NOMO-1 (cell line): ENCODE measurements at regions not wholly inside any gene's neighbourhood (a gene's known extent, or its start where the extent isn't known, plus 50 kb on each side); places are given as distances from the start of the nearest gene placed in this dataset.

Source experiments
- DNase-seq, 2 experiments: peaks; one replicate each; lab custom pipeline; 2025; ENCODE audit not compliant: unreplicated experiment in 2 of 2; lab: John Stamatoyannopoulos, UW

DNA sequence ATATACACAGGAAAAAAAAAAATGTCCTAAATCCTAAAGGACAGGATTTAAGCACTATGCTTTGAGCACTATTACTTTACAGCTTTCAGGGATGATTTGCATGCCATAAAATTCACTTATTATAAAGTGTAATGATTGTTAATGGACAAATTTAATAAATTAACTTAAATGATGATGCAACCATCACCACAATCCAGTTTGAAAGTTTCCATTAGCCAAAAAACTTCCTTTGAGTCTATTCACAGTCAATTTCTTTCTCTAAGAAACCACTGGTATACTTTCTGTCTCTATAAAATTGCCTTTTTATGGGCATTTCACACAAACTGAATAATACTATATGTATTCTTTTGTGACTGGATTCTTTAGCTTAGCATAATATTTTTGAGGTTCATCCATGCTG is 111.1 kb upstream of the RIOK3 start:
- no peak for DNase-seq

DNA sequence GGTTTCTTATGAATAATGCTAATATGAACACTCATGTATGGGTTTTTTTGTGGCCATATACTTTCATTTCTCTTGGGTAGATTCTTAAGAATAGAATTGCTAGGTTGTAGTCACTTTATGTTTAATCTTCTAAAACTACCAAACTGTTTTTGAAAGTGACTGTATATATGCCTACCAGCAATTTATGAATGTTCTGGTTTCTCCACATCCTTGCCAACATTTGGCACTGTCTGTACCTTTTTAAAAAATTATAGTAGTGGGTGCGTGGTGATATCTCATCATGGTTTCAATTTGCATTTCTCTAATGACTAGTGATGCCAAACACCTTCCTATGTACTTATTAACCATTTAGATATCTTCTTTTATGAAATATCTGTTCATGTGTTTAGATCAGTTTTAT is 110.6 kb upstream of the RIOK3 start:
- no peak for DNase-seq

GRCh38 chr18:23350188-23350587 is 102.9 kb upstream of the RIOK3 start:
- DNase-seq, result no peak

DNA sequence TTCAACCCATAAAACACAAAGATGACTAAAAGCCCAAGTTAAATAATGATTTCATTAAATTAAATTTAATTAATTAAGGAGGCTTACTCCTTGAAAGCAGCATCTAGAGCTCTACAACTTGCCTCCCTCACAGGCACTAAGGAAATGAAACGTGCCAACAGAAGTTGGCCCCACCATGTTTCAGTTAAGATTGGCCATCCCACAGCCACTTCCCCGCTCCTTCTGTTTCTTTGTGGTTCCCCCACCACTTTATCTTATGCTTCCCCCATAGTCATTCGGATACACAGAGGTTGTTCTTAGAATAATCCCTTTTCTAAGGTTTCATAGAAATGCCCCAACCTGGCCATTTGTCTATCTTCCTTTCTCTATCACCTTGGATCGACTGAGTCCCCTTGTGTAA is 101.6 kb upstream of the RIOK3 start:
- no peak for DNase-seq

- DNase-seq, result no peak
These were observed 101.0 kb upstream of the RIOK3 start for GRCh38 chr18:23352042-23352441.

GRCh38 chr18:23353459-23353858 is 99.6 kb upstream of the RIOK3 start:
- DNase-seq, result no peak

GRCh38 chr18:23354625-23355024 is 98.5 kb upstream of the RIOK3 start:
- no peak for DNase-seq

DNA sequence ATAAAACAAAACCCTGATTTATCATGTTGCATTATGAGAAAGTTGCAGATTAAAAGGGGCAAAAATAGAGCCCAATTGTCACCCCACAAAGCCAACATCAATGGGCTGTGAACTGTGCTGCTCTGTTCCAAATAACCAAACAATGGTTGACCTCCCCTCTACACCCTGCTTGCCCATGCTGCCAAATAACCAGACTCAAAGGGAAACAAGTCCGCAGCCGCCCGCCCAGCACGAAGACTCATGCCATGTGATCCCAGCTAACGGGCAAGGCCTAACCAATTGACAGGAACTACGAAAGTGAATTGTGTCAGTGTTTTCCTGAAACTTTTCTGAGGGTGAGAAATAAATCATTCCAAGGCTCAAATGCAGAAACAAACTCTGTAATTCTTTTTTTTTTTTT is 97.9 kb upstream of the RIOK3 start:
- no peak for DNase-seq

GRCh38 chr18:23356424-23356823 is 96.7 kb upstream of the RIOK3 start:
- no peak for DNase-seq

- DNase-seq, result no peak
These were observed 96.0 kb upstream of the RIOK3 start for GRCh38 chr18:23356915-23357601.

DNA sequence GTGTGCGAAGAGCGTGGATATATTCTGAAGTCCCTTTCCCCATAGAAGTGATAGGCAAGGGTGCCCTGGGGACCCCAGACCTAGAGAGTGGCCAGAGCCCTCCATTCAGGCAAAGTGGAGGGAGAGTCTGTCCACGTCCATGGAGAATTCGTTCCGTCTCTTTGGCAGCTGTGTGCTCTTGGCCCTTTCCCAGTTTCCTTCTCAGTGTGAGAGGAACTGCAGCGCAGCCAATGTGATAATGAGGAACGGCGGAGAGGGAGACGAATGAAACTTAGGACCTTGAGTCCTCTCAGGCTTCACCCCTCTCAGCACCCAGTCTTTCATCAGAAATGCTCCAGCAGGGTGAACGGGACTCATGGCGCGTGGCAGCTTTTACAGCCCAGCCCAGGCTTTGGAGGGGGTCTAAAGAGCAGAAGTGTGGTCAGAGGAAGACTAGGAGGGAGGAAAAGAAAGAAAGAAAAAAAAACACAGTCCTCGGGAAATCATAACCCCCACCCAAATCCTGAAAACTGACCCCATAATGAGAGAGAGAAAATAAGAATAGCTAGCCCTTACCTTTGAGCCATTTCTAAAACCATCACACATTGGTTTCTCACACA is 95.0 kb upstream of the RIOK3 start:
- no peak for DNase-seq

DNA sequence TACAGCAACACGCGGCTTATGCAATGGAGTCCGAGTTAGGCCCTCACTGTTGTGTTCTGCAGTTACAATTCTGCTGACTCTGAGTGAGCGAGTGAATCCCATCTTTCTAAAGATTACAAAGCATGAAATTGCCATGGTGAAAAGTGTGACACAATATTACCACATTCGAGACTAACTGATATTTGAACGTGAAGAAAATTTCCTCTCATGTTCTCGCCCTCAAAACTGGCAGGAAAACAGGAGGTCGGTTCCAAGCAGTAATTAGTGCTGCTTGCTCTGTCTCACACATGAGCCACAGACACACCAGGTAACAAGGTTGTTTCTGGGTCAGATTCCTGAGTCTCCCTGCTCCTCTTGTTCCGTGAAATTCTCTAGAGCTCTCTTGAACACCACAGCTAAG is 93.7 kb upstream of the RIOK3 start:
- DNase-seq, result no peak

GRCh38 chr18:23363865-23364570 is 89.1 kb upstream of the RIOK3 start:
- DNase-seq, result no peak

DNA sequence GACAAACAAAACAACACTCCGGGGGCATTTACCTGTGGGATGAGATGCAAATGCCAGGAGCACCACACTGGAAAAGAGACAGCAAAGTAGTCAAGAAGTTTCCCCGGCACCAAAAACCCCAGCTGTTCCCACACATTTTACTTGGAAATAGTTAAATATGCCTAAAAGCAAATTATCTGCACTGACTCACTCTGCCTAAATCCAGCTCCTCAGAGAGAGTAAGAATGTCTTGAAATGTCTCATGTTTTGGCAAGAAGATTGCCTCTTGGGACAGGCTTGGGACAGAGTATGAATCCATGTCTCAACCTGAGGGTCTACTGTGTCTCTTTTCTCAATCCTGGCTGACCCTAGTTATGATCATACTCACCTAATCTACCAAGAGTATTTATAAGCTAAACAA is 87.5 kb upstream of the RIOK3 start:
- DNase-seq, result no peak

- DNase-seq, result no peak
These were observed 83.8 kb upstream of the RIOK3 start for GRCh38 chr18:23369266-23369665.

DNA sequence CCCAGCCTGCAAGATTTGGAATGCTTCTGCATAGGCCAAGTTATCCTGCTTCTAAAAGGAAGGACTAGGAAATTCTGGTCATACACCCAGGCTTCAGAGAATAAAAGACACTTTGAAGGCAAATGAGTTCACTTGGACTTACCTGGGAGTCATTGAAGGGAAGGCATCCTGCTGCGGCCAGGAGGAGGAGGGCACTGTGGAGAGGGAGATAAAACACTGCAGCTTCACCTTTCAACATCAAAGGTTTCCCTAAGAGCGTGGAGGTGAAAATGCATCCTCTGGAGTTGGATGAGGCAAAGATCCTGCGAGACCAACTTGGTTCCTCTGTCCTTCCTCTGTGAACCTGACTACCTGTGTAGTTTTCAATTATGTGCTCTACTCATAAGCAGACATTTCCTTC is 79.5 kb upstream of the RIOK3 start:
- DNase-seq, result no peak

DNA sequence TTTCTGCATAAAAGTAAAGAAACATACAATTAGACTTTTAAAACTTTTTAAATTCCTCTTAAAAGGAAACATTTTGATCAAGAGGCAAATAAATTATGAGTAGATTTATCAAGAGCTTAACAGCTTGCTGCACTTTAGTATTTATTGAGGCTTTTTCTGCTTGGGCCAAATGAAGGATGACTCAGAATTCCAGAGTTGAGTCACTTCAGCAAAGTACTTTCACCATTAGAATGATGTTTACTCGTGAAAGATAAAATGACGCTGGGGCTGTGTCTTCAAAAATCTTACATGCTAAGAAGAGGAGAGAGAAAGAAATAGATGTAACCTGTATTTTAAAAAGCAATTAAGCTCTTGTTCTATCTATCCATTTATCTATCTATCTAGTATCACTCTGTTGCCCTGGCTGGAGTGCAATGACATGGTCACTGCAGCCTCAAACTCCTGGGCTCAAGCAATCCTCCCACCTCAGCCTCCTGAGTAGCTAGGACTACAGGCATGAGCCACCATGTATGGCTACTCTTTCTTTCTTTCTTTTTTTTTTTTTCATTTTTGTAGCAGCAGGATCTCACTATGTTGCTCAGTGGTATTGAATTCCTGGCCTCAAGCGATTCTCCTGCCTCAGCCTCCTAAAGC is 75.3 kb upstream of the RIOK3 start:
- DNase-seq, result no peak

- no peak for DNase-seq
These were observed 74.8 kb upstream of the RIOK3 start for GRCh38 chr18:23378302-23378686.

DNA sequence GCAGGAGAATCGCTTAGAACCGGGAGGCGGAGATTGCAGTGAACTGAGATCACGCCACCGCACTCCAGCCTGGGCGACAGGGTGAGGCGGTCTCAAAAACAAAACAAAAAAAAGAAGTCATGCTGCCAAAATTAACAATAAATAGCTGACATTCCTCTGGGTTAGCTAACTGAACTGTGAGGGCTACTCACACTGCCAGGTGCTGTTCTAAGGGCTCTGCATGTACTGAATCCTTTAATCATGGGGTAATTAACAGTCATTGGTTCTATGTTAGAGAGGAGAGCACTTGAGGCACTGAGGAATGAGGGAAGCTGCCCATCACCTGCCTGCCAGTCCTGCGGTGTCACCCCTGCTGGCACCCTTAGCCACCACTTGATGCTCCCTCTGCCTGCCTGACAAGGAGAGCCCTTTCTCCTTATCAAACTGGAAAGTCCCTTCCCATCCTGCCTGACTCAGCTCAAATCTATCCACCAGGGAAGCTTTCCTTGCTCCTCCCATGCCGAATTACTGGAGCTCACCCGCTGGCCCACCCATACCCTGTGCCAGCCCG is 73.0 kb upstream of the RIOK3 start:
- no peak for DNase-seq

DNA sequence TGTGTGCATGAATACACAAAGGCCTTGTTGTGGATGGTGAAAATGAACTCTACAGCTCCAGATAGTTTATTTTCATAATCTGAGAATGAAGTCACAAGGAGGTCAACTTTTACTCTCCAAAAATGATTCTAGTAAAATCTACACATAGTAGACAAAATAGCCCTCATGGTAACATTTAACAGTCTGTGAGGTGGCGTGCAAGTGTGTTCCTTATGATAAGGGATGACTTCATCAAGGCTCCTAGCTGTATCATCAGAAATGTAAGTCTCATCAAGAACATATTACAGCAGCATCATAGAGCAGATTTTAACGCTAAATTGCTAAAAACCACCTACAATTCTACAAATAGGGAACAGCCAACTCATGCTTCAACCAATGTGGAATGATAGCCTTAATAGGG is 72.3 kb upstream of the RIOK3 start:
- DNase-seq, result no peak

GRCh38 chr18:23383494-23383893 is 69.6 kb upstream of the RIOK3 start:
- DNase-seq, result no peak
